GM19351 (cell line): ENCODE measurements at regions not wholly inside any gene's neighbourhood (a gene's known extent, or its start where the extent isn't known, plus 50 kb on each side); places are given as distances from the start of the nearest gene placed in this dataset.

Experiments
- ATAC-seq: cut with Tn5 transposase; IDR thresholded peaks from one replicate; pipeline ENCODE4 v1.9.1; 2021; ENCODE audit warnings: mild to moderate bottlenecking, moderate library complexity; ENCODE audit not compliant: unreplicated experiment

DNA sequence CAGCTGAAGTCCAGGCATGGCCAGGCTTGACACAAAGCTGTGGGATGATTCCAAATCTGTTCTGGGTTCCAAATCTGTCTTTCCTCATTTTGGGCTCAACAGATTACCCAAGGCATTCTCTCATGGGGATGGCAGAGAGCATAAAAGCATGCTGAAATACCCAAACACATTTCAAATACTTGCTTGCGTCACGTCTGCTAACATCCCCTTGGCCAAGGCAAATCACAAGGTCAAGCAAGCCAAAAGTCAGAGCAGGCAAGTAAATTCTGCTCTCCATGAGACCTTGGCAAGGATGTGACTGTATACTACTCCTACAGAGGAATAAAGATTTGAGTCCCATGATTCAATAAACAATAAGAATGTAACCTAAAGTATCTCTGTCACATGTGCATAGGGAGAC, 306.7 kb downstream of the EPB41L4A start:
- no peak for ATAC-seq

DNA sequence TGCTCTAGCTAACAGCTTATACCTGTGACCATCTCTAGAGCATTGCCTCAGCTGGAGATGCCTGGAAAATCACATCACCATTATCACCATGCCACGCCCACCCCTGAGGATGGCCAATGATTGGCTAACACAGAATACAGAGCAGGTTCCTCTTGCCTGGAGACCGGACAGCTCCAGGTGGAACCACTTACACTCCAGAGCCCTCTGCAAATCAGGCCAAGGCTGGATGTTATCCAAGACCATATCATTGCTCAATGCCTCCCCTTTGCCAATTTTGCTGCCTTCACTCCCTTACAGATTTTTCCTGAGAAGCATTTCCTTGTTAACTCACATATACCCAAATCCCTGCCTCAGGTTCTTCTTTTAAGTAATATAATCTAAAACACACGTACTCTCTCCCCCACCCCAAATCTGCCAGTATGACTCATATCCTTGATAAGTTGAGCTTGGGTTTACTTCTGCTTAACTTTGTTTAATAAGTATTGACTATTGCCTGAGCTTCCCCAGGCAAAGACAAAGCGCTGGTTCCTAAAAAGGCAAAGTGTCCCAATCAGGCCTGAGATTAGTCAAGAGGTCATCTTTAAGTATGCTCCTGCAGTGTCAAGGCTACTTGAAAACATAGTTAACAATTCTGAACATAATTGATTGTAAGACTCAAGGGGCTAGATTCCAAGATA, 309.6 kb downstream of the EPB41L4A start:
- no peak for ATAC-seq

DNA sequence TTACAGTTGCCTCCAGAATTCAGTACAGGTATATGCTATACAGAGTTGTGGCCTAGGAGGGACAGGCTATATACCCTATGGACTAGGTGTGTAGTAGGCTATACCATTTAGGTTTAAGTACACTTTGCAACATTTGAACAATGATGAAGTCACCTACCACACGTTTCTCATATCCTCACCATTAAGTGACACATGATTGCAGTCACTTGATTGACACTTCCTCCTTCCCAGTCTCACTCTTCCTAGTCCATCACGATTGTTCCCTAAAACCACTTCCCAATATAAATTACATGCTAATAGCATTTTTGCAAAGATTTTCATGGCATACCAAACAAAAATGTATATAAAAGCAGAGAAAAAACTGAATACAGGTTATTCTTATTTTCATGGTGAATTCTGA, 312.2 kb downstream of the EPB41L4A start:
- ATAC-seq, result no peak

DNA sequence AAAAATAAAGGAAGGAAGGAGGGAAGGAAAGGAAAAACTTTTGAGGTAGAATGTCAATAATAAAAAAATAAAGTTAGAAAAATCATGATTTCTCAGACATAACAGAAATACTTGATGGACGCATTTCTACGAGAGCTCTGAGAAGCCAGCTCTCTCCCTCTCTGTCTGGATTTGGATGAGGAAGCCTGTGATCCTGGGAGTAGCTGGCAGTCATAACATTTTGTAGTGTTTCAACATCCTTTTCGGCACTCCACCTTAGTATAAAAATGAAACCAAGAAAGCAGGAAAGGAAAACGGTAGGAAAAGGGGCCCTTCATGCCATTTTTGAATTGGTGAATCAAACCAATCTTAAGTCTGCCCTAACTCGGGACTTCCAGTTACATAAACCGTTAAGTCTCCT, 321.3 kb downstream of the EPB41L4A start:
- no peak for ATAC-seq

DNA sequence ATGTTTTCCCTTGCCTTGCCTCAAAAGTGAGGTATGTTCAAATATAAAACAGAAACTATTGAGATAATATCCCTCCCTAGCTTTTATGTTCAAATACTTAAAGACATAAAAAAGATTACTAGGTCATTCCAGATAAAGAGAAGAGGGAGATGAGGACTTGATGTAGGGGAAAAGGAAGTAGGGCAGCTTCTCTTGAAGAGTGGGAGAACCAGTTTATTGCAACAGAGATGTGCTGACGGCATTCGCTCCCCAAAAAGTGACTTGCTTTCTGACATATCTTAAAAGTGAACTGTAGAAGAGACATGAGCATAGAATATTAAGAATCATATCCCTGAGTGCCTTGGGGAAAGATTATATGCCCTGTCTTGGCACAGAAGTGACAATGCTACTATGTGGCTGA, 330.2 kb upstream of the NREP start:
- ATAC-seq, result no peak

DNA sequence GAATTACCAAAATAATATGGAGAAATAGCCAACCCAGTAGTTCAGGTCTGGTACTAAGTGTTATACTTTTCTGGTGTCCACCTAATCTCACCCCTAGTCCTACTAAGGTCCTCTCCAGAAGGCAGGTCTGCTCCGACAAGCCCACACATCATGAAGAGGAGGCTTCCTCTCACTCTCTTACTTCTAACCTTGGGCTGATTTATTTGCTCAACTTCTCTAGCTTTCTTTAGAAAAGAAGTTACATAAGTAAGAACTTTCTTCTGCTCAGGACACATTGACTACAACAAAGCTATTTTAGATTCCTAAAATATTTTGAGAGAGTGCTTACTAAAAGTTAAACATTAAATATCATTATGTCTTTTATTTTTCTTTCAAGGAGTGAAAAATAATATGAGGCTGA, 329.7 kb upstream of the NREP start:
- no peak for ATAC-seq

DNA sequence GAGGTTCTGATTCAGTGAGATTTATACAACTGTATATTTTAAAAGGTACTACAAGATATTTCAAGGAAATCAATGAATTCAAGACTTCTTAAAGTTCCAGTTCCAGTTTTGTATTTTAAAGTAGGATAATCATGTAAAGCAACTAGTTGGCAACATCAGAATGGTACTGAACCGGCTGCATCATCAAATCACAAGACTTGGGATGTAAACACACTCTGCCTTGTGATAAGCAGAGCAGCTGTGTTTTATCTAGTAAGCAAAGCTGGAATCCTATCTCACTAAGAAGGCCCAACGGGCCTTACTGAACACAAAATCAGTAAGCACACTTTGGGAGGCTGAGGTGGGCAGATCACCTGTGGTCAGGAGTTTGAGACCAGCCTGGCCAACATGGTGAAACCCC, 327.2 kb upstream of the NREP start:
- no peak for ATAC-seq

DNA sequence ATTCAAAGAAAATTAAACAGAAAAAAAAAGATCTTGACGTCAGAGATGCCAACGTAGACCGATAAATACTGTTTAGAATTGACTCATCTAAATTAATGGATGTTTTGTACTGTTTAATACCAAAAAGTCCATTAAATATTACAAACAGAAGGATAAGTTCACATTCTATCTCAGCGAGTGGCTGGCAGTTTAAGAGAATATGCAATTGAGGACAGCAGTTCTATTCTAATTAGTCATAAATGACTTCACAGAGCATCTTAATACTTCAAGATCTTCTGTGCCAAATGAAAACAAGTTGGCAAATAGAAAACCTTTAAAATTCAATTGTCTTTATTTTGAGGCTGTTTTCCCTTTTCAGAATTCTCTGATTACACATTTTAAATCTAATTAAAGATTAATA, 326.6 kb upstream of the NREP start:
- ATAC-seq, result no peak

DNA sequence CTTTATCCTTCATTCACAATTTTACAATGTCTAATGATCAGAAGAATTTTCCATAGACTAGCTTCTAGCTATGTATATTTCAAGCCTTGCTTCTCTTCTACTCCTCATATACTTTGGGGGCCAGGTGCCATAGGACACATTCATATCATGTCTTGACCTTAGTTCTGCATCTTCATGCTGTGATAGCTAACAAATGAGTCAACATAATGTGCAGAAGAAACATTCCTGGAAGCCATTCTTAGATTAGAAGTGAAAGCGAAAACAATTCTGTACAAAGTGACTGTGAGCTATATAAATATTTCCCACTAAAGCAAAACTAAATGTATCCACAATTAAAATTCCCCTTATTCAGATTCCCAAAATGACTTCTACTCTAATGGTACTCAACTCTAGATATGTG, 320.2 kb upstream of the NREP start:
- peak; percentile 91 for ATAC-seq

DNA sequence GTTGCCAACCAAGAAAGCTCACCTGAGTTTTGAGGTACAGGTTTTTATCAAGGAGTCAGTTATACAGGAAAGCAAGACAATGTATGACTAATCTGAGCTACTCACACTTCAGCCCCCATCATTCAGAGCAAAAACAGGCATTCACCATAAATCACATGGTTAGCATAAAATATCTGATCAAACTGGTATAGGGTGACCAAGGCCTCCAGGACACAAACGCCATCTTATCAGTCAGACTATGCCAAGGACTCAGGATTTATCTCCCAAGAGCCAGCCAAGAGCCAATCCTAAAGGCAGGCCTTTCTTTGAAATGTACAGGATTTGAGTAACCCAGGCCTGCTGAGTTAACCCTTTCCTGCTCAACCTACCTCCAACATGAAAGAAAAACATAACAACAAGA, 313.0 kb upstream of the NREP start:
- ATAC-seq, result no peak

DNA sequence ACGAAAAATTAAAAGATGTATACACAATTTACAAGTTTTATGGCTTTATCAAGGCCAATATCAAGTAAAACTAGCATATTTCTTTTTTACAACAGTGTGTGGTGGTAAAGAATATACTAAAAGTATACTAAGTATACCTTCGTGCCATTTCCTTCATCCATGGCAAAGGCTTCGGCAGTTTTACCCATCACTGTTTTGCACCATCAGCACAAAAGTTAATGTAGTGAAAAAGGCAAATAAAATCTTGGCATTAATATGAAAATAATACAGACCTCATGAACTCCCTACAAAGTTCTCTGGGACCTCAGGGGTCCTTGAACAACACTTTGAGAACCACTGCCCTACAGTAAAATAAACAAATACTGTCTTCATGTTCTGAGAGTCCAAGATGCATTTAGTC, 312.3 kb upstream of the NREP start:
- no peak for ATAC-seq

DNA sequence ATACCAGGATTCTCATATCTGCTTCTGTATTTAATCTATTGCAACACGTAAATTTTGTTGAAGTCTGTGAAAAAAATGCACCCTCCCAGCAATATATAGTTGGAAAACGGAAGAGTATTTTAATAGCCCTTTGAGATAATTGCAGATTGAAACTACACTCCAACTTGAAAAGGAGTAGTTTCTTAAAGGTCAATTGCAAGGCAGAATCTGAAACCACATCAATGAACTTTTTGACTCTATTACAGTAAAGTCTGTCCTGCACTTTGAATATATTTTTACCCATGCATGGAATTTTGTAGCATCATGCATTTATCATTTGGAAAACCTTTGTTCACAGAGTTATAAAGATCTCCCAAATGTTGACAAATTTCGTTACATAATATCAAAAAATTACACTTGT, 311.6 kb upstream of the NREP start:
- no peak for ATAC-seq

DNA sequence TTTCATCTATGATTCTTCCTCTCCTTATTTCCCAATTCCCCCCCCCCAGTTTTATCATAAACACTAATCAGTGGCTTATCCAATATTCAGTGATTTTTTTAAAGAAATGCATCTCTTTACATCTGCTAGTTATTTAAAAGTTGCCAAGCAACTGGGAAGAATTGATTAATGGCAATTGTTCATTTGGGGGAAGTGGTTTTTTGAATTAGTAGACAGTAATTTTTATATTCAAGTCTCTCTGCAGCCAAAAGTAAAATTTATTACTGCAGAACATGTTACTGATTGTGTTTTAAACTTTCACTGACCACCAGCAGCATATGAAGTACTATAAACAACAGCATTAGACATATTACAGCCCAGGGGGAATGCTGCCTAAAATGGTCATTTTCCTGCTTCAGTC, 308.8 kb upstream of the NREP start:
- ATAC-seq, result no peak

DNA sequence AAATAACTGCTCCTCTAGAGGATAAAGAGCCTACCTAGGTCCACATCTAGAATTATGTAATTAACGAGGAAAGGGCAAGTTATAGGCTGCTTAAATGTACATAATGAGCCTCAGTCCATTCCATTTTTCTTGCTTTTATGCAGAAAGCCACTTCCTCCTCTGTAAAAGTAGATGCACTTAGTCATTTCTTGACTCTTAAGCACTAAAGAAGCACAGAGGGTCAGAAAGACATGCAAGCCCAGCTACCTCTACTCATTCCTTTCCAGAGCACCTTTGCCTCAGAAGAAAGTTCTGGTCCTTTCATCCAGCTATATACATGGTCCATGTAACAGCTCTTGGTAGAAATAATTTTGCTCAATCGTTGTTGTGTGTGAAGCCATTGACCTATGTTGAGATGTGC, 308.0 kb upstream of the NREP start:
- ATAC-seq, result peak; percentile 82

DNA sequence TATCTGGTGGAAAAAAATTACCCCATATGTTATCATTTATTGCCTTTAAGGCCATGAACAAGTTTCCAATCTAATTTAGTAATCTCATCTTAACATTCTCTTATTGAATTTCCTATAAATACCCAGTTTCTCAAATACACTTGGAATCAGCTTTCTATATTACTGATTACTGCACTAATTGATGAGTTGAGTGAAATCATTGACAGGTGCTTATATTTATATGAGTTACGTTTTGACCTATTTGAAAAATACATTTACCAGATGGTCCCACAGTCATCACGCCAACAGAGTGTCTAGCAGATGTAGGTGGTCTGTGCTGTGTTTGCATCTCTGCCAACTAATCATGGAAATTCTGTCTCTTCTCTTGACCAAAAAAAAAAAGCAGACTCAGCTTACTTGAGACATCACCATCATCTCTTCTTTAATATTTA, 307.3 kb upstream of the NREP start:
- ATAC-seq, result no peak

DNA sequence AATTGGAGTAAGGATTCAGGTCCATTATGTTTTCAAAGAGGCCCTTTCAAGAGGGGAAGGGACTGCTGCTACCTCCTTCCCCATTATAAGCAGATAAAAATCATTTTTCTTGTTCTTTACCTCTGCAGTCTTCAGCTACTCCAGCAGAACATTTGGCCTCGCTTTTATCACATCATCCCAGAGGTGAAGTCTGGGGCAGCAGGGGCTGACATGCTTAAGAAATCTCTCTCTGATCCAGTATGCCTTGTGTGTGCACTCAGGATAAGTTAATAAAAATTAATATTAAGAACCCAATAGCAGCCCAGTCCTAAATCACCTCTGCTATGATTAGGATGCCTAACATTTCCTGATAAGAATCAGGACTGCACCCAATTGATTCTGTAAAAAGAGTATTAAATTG, 306.9 kb upstream of the NREP start:
- no peak for ATAC-seq

DNA sequence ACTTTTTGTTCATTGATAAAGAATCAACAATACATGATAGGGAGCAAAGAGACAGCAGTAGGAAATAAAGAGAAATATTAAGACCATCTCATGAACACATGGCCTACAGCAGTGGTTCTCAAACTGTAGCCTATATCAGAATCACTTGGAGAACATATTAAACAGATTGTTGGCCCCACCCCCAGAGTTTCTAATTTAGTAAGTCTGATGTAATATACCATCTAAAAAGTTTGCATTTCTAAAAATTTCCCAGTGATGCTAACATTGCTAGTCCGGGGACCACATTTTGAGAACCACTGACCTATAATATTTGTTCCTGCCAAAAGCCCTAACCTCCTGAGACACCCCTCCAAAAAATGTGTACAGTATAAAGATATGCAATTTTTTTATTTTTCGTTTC, 306.2 kb upstream of the NREP start:
- no peak for ATAC-seq

DNA sequence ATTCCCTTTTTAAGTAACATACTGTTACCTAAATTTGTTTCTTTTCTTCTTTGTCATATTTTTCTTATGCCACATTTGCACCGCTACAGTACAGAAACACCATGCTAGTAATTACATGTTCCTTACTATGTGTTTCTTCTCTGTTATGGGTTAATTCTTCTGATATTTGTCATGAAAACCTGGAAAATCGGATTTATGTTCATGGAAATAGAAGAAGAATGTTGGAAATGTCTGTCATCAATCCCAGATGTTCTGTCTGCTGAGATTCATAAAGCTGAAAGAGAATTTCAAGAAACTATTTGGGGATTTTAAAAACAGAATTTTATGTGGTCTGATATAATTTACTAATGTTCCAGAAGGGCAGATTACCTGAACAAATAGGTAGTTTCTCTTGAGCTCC, 305.2 kb upstream of the NREP start:
- no peak for ATAC-seq

DNA sequence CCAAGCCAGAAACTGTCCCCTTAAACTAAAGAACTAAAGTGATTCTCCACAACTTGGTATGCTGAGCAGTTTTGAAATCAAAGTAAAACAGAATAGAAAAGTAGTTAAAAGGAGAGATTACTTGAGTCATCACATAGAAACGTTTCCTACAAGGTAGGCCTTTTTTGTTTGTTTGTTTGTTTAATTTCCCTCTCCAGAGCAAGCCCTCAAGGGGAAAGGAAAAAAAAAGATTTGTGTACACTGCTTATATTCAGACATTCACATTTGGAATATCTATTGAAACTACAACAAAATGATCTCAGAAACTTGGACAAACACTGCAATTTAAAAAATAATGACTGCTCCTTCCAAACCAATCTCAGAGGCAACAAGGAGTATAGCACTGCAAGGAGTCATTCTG, 304.7 kb upstream of the NREP start:
- ATAC-seq, result no peak

DNA sequence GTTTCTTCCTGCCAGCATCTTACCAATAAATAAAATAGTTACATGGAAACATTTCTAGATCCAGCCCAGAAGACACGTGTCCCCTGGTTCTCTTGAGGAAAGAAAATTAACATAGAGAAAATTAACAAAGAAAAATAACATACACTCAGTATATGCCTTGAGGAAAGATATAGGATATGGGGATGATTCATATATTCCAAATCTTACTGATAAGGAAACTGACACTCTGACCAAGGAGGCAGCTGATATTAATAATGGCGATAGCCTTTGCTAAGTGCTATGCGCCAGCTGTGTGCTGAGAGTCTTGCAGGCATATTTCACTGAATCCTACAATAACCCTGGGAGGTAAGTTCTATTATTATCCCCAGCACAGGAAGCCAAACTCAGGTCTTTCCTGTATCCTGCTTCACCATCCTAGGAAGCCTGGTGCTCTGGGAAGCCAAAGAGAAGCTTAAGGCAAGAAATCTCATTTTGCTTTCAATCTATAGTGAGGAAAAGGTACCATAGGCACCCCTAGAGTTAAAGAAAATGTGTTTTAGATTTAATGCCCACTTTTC, 302.7 kb upstream of the NREP start:
- ATAC-seq, result no peak

DNA sequence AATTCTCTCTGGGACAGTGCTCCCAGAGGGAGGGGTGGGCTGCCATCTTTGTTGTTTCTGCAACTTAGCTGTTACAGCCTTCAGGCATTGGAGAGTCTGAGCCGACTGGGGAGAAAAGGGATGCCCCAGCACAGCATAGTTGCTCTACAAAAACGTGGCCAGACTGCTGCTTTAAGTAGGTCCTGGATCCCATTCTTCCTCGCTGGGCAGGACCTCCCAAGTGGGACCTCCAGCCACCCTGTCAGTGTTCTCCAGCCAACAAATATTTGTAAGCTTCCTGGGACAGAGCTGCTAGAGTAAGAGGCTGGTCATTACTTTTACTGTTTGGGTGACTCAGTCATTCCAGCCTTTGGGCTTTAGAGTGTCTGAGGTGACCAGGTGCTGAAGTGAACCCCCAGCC, 292.7 kb upstream of the NREP start:
- ATAC-seq, result no peak

DNA sequence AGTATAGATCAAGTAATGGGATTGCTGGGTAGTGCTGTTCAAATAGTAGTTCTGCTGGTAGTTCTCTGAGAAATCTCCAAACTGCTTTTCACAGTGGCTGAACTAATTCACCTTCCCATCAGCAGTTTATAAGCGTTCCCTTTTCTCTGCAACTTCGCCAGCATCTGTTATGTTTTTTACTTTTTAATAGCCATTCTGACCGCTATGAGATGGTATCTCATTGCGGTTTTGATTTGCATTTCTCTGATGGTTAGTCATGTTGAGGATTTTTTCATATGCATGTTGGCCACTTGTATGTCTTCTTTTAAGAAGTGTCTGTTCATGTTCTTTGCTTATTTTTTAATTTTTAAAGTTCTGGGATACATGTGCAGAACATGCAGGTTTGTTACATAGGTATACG, 279.2 kb upstream of the NREP start:
- ATAC-seq, result no peak

DNA sequence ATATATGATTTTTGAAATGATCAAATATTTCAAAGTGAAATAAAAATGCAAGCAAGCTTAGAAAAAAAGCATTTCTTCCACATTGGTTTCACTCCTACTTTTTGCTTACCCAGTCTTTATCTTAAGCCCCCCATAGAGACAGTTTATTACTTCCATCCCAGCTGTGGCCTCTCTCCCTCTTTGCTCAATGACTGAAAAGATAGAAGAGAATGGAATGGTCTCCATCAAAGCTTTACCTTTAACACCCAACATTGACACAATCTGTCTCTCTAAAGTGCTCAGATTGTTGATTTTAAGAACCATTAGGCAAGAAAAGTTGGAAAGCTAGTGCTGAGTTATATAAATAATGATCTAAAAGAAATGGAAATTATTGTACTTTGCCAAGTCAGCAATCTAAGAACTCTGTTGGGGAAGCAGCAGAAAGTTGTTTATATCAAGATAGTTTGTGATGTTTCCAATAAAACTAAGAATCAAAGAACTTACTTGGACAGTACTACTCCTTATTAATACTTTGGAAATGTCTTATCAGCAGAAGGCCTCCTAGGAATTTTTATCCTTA, 277.5 kb upstream of the NREP start:
- no peak for ATAC-seq
